Smooth muscle cell (in vitro differentiated cells): ENCODE measurements at regions not wholly inside any gene's neighbourhood (a gene's known extent, or its start where the extent isn't known, plus 50 kb on each side); places are given as distances from the start of the nearest gene placed in this dataset.
"Not testable (repeated sequence)": the region's sequence is repeated elsewhere in the genome, so short reads cannot be mapped to it uniquely, and the experiment has no call there.

ENCODE experiments used
- DNase-seq: peaks from one replicate; lab custom pipeline; 2025; ENCODE audit not compliant: unreplicated experiment; lab: John Stamatoyannopoulos, UW
- H2AFZ ChIP-seq: fragments of 200-600 bp; sonication (generic); 2 replicates; pipeline ENCODE4 v1.6.0; 2016; ENCODE audit warnings: antibody characterized with exemption, low read depth, mild to moderate bottlenecking
- H3F3A ChIP-seq: fragments of 200-600 bp; sonication (generic); 2 replicates; pipeline ENCODE4 v1.6.0; 2017; ENCODE audit warnings: antibody characterized with exemption, low read depth
- H3K27ac ChIP-seq: fragments of 200-600 bp; sonication (generic); 2 replicates; pipeline ENCODE4 v1.5.1; 2016; ENCODE audit warnings: low read depth, mild to moderate bottlenecking
- H3K27me3 ChIP-seq: fragments of 200-600 bp; sonication (generic); 2 replicates; pipeline ENCODE4 v1.6.1; 2016; ENCODE audit warnings: low read depth, mild to moderate bottlenecking
- H3K36me3 ChIP-seq: fragments of 200-600 bp; sonication (generic); 2 replicates; pipeline ENCODE4 v1.5.1; 2016; ENCODE audit warnings: low read depth
- H3K4me1 ChIP-seq: fragments of 200-600 bp; sonication (generic); 2 replicates; pipeline ENCODE4 v1.5.1; 2016; ENCODE audit warnings: low read depth
- H3K4me2 ChIP-seq: fragments of 200-600 bp; sonication (generic); 2 replicates; pipeline ENCODE4 v1.6.0; 2016; ENCODE audit warnings: mild to moderate bottlenecking
- H3K4me3 ChIP-seq: fragments of 200-600 bp; sonication (generic); 2 replicates; pipeline ENCODE4 v1.5.1; 2016; ENCODE audit warnings: mild to moderate bottlenecking
- H3K79me2 ChIP-seq: fragments of 200-600 bp; sonication (generic); 2 replicates; pipeline ENCODE4 v1.6.0; 2016; ENCODE audit warnings: low read depth, mild to moderate bottlenecking
- H3K9ac ChIP-seq: fragments of 200-600 bp; sonication (generic); 2 replicates; pipeline ENCODE4 v1.6.0; 2016; ENCODE audit warnings: low read depth
- H3K9me3 ChIP-seq: fragments of 200-600 bp; sonication (generic); replicated peaks from 2 replicates; pipeline ENCODE4 v1.5.1; 2016; ENCODE audit warnings: low read depth
- H4K20me1 ChIP-seq: fragments of 200-600 bp; sonication (generic); 2 replicates; pipeline ENCODE4 v1.6.0; 2016; ENCODE audit warnings: low read depth
- CTCF ChIP-seq: fragments of 200-600 bp; sonication (generic); IDR thresholded peaks from 2 replicates; pipeline ENCODE4 v1.5.1; 2017; ENCODE audit warnings: borderline replicate concordance, mild to moderate bottlenecking, antibody characterized with exemption; ENCODE audit not compliant: insufficient read depth, poor library complexity, severe bottlenecking
- WGBS: methylation state at CpG from one replicate; pipeline ENCODE4 v1.1.7; 2016; ENCODE audit warnings: low lambda C conversion rate; 5-methylcytosine and 5-hydroxymethylcytosine counted together

- no peak overlapping the region for H2AFZ ChIP-seq
- H3K36me3 ChIP-seq = no peaks in the 10 kb centered on the region
- no peaks in the 10 kb centered on the region for H4K20me1 ChIP-seq
- no peaks in the 10 kb centered on the region for H3F3A ChIP-seq
- H3K9me3 ChIP-seq = no peaks in the 10 kb centered on the region
- DNase-seq = no peak
- no peak overlapping the region for H3K4me3 ChIP-seq
- no peaks in the 10 kb centered on the region for H3K79me2 ChIP-seq
- H3K4me1 ChIP-seq = no peaks in the 10 kb centered on the region
- no peak overlapping the region for H3K9ac ChIP-seq
- no peak overlapping the region for H3K4me2 ChIP-seq
- no peak overlapping the region for H3K27ac ChIP-seq
- H3K27me3 ChIP-seq = no peaks in the 10 kb centered on the region
- no peak for TF ChIP-seq CTCF
Measured at GRCh38 chr7:145812218-145812617, 304.4 kb upstream of the CNTNAP2 start.

- not testable (repeated sequence) for H4K20me1 ChIP-seq, H3K27me3 ChIP-seq, H3K9me3 ChIP-seq, DNase-seq, H3F3A ChIP-seq, H3K79me2 ChIP-seq, H3K9ac ChIP-seq, H3K36me3 ChIP-seq, H3K4me2 ChIP-seq, H3K4me1 ChIP-seq, H3K27ac ChIP-seq, H3K4me3 ChIP-seq, H2AFZ ChIP-seq
- WGBS = 84% methylated on average over 3 of the region's 3 CpGs
Measured at GRCh38 chr7:145805496-145805895, 311.1 kb upstream of the CNTNAP2 start.

DNA sequence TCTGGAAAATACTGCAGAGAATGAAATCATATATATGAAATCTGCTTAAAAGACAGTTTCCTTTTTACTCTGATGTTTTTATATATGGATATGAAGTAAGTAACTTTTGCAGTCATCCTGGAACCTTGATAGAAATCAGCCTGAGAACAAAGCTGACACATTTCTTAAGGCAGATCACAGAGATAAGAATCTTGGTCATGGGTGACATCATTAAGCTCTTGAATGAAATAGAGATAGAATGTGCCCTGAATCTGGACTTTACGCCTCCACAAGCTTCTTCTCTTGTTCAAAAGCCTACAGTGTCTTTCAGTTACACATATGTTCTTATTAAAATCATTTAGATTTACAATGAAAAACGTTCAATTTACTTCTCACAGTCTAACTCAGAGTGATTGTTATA, 319.1 kb upstream of the CNTNAP2 start:
- Histone ChIP-seq H2AFZ (no peak overlapping the region), H3K36me3 (no peaks in the 10 kb centered on the region), H3K9me3 (no peaks in the 10 kb centered on the region), H3K27ac (no peak overlapping the region), H4K20me1 (no peaks in the 10 kb centered on the region), H3K4me3 (no peak overlapping the region), H3K4me1 (no peaks in the 10 kb centered on the region), H3K27me3 (no peaks in the 10 kb centered on the region), H3K79me2 (no peaks in the 10 kb centered on the region), H3F3A (no peaks in the 10 kb centered on the region), H3K9ac (no peak overlapping the region), H3K4me2 (no peak overlapping the region)
- TF ChIP-seq CTCF = no peak
- DNase-seq = no peak
- 58% methylated on average over 2 of the region's 2 CpGs for WGBS

DNA sequence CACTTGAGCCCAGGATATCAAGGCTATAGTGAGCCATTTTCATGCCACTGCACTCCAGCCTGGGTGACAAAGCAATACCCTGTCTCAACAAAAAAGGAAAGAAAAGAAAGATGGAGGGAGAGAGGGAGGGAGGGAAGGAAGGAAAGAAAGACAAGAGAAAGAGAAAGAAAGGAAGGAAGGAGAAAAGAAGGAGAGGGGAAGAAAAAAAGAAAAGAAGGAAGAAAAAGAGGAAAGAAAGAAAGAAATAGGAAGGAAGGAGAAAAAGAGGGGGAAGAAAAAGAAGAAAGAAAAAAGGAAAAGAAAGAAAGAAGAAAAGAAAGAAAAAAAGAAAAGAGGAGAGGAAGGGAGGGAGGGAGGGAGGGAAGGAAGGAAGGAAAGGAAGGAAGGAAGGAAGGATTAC, 321.5 kb upstream of the CNTNAP2 start:
- TF ChIP-seq CTCF = no peak
- H3K9me3 ChIP-seq = no peaks in the 10 kb centered on the region

More for the DNA sequence above, 321.5 kb upstream of the CNTNAP2 start:
- H3K4me3 ChIP-seq = no peak overlapping the region
- H3K36me3 ChIP-seq = no peaks in the 10 kb centered on the region
- DNase-seq = no peak
- no peaks in the 10 kb centered on the region for H3K4me1 ChIP-seq
- no peaks in the 10 kb centered on the region for H4K20me1 ChIP-seq
- no peaks in the 10 kb centered on the region for H3K27me3 ChIP-seq
- no peak overlapping the region for H3K9ac ChIP-seq
- no peaks in the 10 kb centered on the region for H3K79me2 ChIP-seq
- H3F3A ChIP-seq = no peaks in the 10 kb centered on the region
- no peak overlapping the region for H3K27ac ChIP-seq
- no peak overlapping the region for H3K4me2 ChIP-seq
- H2AFZ ChIP-seq = no peak overlapping the region
